Stimulated activated naive B cell treated with anti-CD40 and anti-IgM and Interleukin-4, amounts not matched to agents 10 μg/mL and 1 μg/mL and 100 μg/mL, for 72 hours (primary cell): ENCODE measurements at regions not wholly inside any gene's neighbourhood (a gene's known extent, or its start where the extent isn't known, plus 50 kb on each side); places are given as distances from the start of the nearest gene placed in this dataset.

ENCODE experiments used
- ATAC-seq, 2 donors: fragments of 150-1000 bp; cut with Tn5 transposase; replicated peaks; 2 replicates each; pipeline ENCODE4 v1.10.0; 2021; ENCODE audit warnings: moderate library complexity in 1 of 2
- DNase-seq: peaks from one replicate; pipeline ENCODE4 v3.0.0; 2021
- H3K27ac Mint-ChIP-seq: one replicate; pipeline ENCODE4 v1.8.0; 2022; ENCODE audit warnings: mild to moderate bottlenecking, mixed read lengths
- H3K27me3 Mint-ChIP-seq, 2 donors: one replicate each; pipeline ENCODE4 v1.8.0; 2022; ENCODE audit warnings: mixed read lengths in 2 of 2
- H3K36me3 Mint-ChIP-seq, 2 donors: one replicate each; pipeline ENCODE4 v1.8.0; 2022; ENCODE audit warnings: mixed read lengths in 2 of 2, mild to moderate bottlenecking in 1 of 2
- H3K4me1 Mint-ChIP-seq, 2 donors: one replicate each; pipeline ENCODE4 v1.8.0; 2022; ENCODE audit warnings: mixed read lengths in 2 of 2, mild to moderate bottlenecking in 1 of 2
- H3K4me3 Mint-ChIP-seq, 2 donors: one replicate each; pipeline ENCODE4 v1.8.0; 2022; ENCODE audit warnings: mild to moderate bottlenecking in 2 of 2, mixed read lengths in 2 of 2, moderate library complexity in 1 of 2
- H3K9me3 Mint-ChIP-seq, 2 donors: one replicate each; pipeline ENCODE4 v1.8.0; 2022; ENCODE audit warnings: mixed read lengths in 2 of 2, mild to moderate bottlenecking in 1 of 2

DNA sequence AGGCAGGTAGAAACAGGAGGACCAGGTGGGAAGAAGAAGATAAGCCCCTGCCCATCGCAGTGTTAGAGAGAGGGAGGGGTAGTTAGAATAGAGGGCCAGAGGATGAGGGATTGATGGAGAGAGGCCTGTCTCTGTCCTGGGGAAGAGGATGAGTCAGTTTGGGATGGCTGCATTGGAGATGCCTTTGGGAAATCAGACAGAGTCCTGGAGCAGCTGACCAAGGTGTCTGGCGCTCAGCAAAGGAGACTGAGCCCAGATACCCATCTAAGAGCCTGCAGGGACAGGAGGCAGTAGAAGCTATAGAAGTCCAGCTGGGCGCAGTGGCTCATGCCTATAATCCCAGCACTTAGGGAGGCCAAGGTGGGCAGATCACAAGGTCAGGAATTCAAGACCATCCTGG lies 177.8 kb upstream of the HAAO start:
- Mint-ChIP-seq H3K9me3 (no peaks in the 10 kb centered on the region), H3K4me1 (peaks cover 9 to 21% of the 10 kb centered on the region in 2 donors), H3K27me3 (peaks cover 6 to 8% of the 10 kb centered on the region in 2 donors), H3K4me3 (no peak overlapping the region), H3K27ac (no peak overlapping the region), H3K36me3 (no peaks in the 10 kb centered on the region)
- ATAC-seq = no peak
- DNase-seq = no peak

DNA sequence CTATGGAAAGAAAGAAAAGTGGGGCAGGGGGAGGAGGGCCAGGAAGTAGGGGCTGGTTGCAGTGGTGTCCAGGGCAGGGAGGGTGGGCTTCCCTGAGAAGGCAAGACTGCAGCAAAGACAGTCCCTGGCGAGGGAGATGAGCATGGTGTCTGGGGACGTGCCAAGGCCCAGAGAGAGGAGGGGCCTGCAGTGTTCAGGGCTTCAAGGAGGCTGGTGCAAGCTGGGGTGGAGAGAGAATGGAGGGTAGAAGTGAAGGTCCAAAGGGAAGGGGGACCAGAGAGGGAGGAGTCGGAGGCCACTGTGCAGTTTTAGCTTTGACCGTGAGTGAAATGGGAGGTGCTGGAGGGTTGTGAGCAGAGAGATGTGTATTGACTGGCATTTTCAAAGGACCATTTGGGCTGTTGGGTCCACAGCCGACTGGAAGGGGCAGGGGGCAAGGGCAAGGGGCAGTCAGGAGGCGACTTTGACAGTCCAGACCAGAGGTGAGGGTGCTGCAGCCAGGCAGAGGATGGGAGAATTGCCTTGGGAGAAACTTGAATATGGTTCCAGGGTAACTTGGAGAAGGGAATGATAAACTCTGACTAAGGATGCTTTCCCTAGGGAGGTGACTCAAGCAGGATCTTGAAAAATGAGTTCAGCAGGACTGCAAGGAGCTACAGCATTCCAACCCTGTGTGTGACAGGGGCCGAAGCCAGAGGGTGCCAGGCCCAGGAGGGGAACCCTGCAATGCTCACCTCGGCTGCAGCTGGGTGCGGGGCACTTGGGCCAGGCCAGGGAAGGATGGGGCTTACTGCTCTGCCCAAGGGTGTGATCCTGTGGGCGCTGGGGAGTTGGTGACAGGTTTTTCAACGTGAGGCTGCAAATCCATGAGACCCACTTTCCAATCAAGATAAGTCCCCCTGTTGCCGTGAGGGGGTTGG lies 177.1 kb upstream of the HAAO start:
- Mint-ChIP-seq H3K9me3 (no peaks in the 10 kb centered on the region), H3K27me3 (peaks cover 5 to 7% of the 10 kb centered on the region in 2 donors), H3K36me3 (no peaks in the 10 kb centered on the region), H3K4me3 (no peak overlapping the region), H3K4me1 (peaks cover 11 to 18% of the 10 kb centered on the region in 2 donors), H3K27ac (no peak overlapping the region)
- ATAC-seq (no peak), DNase-seq (no peak)

DNA sequence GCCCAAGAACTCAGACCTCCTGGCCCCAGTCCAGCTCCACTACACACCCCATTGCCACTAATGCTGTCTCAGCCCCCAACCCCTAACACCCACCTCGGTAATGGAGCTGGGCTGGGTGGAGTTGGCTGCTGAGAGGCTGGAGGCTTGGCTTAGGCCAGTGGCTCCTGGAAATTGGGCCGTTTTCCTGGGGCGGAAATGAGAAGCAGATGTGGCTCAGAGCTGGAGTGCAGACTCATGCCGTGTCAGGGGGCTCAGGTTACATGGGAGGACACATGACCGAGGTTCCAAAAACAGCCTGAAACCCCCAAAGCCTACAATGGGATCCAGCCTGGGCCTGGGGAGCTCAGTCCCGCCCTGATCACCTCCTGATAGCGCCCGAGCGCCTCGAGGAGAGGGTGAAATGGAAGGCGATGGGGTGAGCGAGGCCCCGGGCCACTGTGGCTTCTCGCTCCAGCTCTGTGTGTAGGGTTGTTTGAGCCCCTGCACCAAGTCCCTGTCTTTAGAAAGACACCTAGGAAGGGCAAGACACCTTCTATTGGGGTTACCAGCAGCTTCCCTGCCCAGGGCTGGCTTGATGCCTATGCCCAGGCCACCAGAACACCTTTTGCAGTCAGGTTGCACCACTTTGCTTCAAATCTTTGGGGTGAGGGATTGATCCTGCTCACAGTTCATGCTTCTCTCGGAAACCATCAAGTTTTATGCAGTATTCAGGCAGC lies 175.7 kb upstream of the HAAO start:
- no peak overlapping the region for H3K27ac Mint-ChIP-seq
- H3K4me3 Mint-ChIP-seq = no peak overlapping the region
- peaks cover 6 to 16% of the 10 kb centered on the region in 2 donors for H3K4me1 Mint-ChIP-seq
- no peak for DNase-seq
- peaks cover 0 to 4% of the 10 kb centered on the region in 2 donors for H3K27me3 Mint-ChIP-seq
- no peak for ATAC-seq
- H3K9me3 Mint-ChIP-seq = no peaks in the 10 kb centered on the region
- H3K36me3 Mint-ChIP-seq = no peaks in the 10 kb centered on the region

DNA sequence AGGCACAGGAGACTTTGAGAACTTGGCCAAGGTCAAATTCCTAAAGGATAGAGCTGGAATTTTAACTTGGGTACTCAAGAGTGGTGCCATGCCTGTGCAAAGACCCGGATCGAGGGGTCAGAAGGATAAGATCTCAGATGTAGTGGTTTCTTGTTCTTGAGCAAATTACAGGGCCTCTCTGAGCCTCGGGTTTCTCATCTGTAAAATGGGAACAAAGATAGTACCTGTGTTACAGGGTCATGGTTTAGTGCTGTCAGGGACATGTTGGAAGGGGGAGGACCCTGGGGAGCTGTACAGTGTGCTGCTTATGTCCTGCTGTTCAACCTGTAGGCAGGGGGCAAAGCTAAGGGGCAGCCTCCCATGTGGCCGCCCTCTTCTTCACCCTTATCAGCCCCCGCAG lies 173.5 kb upstream of the HAAO start:
- Mint-ChIP-seq H3K27ac (no peak overlapping the region), H3K36me3 (no peaks in the 10 kb centered on the region), H3K27me3 (peaks cover 0 to 7% of the 10 kb centered on the region in 2 donors), H3K4me3 (no peak overlapping the region), H3K9me3 (no peaks in the 10 kb centered on the region), H3K4me1 (peaks cover 19 to 32% of the 10 kb centered on the region in 2 donors)
- ATAC-seq (no peak), DNase-seq (no peak)

DNA sequence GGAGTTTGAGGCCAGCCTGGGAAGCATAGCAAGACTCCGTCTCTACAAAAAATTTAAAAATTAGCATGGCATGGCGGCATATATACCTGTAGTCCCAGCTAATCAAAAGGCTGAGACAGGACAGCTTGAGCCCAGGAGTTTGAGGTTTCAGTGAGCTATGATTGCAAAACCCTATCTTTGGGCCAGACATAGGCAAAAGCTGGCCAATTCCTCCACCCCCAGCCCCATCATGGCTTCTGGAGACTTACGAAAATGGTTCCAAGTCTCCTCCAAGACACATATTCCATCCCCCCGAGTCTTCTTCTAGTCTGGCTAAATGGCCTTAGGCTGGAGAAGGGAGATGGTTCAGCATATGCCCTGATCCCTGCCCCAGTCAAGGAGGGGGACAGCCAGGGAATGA lies 172.8 kb upstream of the HAAO start:
- H3K4me3 Mint-ChIP-seq = no peak overlapping the region
- peaks cover 21 to 32% of the 10 kb centered on the region in 2 donors for H3K4me1 Mint-ChIP-seq
- no peak for DNase-seq
- H3K9me3 Mint-ChIP-seq = no peaks in the 10 kb centered on the region
- H3K27ac Mint-ChIP-seq = no peak overlapping the region
- peaks cover 0 to 7% of the 10 kb centered on the region in 2 donors for H3K27me3 Mint-ChIP-seq
- ATAC-seq = no peak
- no peaks in the 10 kb centered on the region for H3K36me3 Mint-ChIP-seq

DNA sequence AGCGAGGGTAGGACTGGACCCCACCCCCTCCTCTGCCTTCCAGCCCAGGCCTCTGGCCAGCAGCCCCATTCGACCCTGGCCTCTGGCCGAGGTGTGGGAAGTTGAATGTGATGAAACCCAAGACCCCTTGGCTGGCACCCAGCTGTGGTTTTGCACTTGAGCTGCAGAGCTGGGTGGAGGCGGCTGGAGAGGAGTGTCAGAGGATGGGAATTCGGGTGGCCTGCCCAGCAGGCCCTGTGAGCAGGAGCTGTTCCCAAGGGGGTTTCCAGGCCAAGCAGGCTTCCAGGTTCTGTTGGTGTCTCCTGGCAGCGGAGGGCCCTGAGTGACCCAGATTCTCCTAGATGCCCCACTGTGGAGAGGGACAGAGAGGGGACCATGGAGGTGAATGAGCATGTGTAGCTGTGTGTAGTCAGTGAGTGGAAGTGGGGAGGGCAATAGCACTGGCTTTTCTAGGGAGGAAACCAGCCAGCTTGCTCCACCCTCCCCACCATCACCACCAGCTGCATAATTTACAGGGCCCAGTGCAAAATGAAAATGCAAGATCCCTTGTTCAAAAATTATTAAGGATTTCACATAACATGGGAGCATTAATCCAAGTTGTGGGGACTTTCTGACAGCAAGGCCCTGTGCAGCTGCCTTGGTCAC lies 172.2 kb upstream of the HAAO start:
- Mint-ChIP-seq H3K9me3 (no peaks in the 10 kb centered on the region), H3K4me1 (peaks cover 21 to 33% of the 10 kb centered on the region in 2 donors), H3K27ac (no peak overlapping the region), H3K27me3 (peaks cover 0 to 7% of the 10 kb centered on the region in 2 donors), H3K4me3 (no peak overlapping the region), H3K36me3 (no peaks in the 10 kb centered on the region)
- no peak for DNase-seq
- no peak for ATAC-seq

DNA sequence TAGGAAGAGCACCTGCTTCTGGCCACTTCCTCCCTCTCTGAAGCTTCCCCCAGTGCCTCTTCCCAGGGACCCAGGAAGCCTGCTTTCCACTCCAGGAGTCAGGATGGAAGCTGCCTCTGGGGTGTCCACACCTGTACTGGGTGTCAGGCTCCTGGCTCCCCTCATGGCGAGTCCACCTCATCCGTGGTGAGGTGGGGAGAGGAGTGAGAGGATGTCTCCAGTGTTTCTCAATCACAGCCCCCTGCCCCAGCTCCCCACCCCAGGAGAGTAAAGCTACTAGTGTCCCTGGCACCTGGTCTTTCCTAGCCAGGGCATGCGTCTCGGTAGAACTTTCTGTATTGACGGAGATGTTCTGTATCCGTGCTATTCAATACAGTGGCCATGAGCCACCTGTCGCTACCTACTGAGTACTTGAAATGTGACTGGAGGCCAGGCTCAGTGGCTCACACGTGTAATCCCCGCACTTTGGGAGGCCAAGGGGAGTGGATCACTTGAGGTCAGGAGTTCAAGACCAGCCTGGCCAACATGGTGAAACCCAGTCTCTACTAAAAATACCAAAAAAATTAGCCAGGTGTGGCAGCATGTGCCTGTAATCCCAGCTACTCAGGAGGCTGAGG lies 171.2 kb upstream of the HAAO start:
- H3K27me3 Mint-ChIP-seq = peaks cover 0 to 4% of the 10 kb centered on the region in 2 donors
- H3K36me3 Mint-ChIP-seq = no peaks in the 10 kb centered on the region
- ATAC-seq (no peak), DNase-seq (no peak)
- H3K9me3 Mint-ChIP-seq = no peaks in the 10 kb centered on the region
- no peak overlapping the region for H3K4me3 Mint-ChIP-seq
- H3K4me1 Mint-ChIP-seq = peaks cover 24 to 39% of the 10 kb centered on the region in 2 donors
- H3K27ac Mint-ChIP-seq = no peak overlapping the region

DNA sequence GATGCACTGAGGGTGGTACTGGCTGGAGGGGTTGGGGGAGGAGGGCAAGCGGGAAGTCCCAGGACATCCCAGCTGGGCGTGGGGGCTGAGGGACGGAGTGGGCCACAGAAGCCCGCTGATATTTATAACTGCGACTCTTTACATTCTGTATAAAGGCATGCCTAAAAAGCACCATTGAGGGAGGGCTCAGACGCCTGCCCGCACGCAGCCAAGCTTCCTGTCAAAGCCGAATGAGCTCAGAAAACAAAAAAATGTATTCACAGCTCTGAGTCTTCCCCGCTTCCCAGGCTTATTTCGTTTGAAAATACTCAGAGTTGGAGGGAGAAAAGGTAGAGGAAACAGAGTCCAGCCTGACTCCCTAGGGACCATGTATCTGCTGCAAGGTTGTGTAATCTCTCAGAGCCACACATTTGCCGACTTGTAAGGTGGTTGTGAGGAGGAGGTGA lies 170.1 kb upstream of the HAAO start:
- Mint-ChIP-seq H3K27ac (no peak overlapping the region), H3K4me1 (peaks cover 27 to 39% of the 10 kb centered on the region in 2 donors), H3K36me3 (no peaks in the 10 kb centered on the region), H3K9me3 (no peaks in the 10 kb centered on the region), H3K4me3 (peak overlapping the region in 1 of 2 donors; percentile 10), H3K27me3 (peaks cover 0 to 4% of the 10 kb centered on the region in 2 donors)
- ATAC-seq (peak; percentile 66 to 70), DNase-seq (no peak)

DNA sequence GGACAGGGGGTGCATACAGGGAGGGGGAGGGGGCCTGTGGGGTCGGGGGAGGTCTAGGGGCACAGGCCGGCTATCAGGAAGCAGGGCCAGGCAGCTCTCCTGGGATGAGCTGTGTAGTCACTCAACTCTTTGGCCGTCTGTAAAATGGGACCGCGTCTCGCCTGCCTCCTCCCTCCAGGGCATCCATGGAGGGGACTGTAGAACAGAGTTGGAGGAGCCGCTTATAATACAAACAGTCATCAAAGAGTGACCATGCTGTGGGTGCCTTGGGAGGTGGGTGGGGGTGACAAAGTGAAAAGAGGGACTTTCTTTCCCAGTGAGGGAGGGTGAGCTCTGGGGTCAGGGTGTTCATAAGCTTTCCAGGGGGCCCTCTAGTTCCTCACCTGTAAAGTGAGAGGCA lies 169.6 kb upstream of the HAAO start:
- H3K27ac Mint-ChIP-seq = no peak overlapping the region
- ATAC-seq = peak; percentile 17 to 18
- DNase-seq = no peak
- H3K36me3 Mint-ChIP-seq = no peaks in the 10 kb centered on the region
- H3K27me3 Mint-ChIP-seq = peaks cover 0 to 4% of the 10 kb centered on the region in 2 donors
- H3K9me3 Mint-ChIP-seq = no peaks in the 10 kb centered on the region
- H3K4me1 Mint-ChIP-seq = peaks cover 27 to 39% of the 10 kb centered on the region in 2 donors
- no peak overlapping the region for H3K4me3 Mint-ChIP-seq

DNA sequence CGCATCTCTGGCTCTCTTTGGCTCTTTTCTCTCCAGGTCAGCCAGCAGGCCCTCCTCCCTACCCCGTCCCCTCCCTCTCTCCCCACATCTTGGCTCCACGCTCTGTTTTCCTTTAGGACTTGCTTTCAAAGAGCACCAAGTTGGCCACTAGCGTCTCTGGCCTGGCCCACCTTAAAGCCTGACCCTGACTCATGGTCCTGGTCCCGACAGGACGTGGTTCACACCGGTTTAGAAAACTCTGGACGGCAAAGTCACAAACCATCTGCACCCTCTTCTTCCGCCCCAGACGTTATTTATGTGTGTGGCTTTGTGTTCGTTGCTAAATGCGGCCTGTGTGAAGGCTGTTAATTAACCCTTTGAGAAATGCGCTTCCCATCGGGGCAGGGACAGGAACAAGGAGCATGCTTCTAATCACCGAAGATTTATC lies 169.0 kb upstream of the HAAO start:
- ATAC-seq = no peak
- Mint-ChIP-seq H3K9me3 (peaks cover 0 to 1% of the 10 kb centered on the region in 2 donors), H3K36me3 (no peaks in the 10 kb centered on the region), H3K27ac (peak overlapping the region; percentile 56), H3K27me3 (peaks cover 0 to 4% of the 10 kb centered on the region in 2 donors), H3K4me3 (peak overlapping the region; percentile 26 to 67), H3K4me1 (peaks cover 29 to 42% of the 10 kb centered on the region in 2 donors)
- DNase-seq = no peak

DNA sequence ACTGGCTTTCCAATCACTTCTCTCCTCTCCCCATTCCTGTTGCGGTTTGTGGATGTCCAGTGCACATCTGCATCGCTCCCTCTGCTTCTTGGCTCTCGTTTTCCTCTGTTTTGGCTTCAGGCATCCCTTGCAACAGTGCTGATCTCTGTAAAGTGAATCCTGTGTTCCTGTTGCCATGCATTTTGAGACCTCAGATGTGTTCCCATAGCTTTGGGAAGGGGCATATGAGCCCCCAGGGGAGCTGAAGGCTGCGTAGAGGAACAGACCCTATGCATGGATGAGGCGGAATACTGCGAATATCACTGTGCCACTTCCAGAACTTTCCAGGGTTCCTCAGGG lies 168.4 kb upstream of the HAAO start:
- no peak overlapping the region for H3K4me3 Mint-ChIP-seq
- no peak overlapping the region for H3K27ac Mint-ChIP-seq
- peaks cover 32 to 44% of the 10 kb centered on the region in 2 donors for H3K4me1 Mint-ChIP-seq
- no peak for DNase-seq
- H3K36me3 Mint-ChIP-seq = no peaks in the 10 kb centered on the region
- peaks cover 0 to 3% of the 10 kb centered on the region in 2 donors for H3K9me3 Mint-ChIP-seq
- peaks cover 0 to 4% of the 10 kb centered on the region in 2 donors for H3K27me3 Mint-ChIP-seq
- no peak for ATAC-seq

DNA sequence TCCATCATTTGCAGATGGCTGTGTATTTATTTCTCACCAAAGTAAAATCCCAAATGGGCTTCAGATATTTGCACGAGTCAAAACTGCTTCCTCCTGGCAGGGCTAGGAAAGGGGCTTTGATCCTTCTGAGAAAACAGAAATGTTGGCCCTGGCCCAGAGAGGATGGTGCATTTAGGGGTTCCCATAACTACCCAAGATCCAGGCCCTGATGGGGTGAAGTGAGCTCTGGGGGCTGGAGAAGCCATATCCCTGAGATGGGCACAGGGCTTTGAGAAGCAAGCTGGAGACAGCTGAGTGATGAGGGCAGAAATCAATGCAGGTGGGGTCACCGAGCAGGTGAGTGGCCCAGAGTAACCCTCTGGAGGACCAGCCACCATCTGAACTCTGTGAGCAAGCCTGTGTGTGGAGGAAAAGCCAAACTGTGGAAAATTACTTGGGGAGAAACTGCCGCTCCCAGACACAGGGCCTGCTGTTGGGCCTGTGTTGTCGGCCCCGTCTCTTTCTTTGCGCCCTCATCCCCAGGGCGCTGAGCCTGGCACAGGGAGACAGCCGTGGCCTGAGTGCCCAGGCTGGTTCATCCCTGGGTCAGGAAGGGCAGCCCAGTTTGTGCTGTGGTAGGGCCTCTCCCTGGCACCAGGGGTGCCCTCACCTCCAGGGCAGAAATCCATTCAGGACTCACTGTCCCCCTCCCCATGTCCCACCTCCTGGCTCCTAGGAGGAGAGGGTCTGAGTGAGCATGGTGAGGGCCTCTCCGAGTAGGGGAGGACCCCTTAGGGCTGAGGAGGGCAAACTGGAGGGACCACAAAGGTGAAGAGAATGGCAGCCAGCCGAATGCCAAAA lies 167.8 kb upstream of the HAAO start:
- Mint-ChIP-seq H3K27ac (no peak overlapping the region), H3K36me3 (no peaks in the 10 kb centered on the region), H3K4me1 (peaks cover 33 to 44% of the 10 kb centered on the region in 2 donors), H3K4me3 (no peak overlapping the region), H3K27me3 (peaks cover 0 to 4% of the 10 kb centered on the region in 2 donors), H3K9me3 (peaks cover 0 to 3% of the 10 kb centered on the region in 2 donors)
- no peak for DNase-seq
- ATAC-seq = no peak

DNA sequence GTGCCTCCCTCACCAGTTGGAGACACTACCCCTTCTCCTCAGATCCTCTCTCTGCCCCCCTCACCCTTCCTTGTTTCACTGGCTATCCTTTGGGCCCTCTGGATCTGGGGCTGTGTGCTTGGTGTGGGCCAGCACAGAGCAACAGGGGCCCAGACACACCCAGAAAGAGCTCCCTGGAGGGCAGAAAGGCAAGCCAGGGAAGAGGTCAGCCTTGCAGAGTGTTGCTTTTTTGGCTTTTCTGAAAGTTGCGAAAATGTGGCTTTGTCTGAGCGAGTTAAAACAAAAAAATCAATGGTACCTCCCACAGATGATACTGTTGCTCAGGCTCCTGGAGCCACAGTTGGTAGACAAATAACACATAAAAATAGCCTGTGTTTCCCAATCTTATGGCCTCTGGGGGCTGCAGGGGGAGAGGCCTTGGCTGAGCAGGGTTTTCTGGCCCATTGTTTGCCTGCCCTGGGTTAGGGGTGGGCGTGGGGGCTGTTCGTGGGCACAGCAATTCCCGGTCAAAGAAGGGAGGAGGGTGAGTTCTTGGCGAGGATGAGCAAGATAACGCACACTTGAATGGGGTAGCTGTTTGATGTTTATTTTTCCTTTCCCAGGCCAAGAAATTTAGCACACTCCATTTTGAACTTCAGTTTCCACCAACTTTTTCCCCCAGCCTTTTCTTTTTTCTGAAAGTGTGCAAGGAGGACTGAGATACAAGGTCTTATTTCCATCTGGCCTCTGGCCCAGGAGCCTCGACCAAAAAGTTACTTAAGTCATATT lies 167.0 kb upstream of the HAAO start:
- no peaks in the 10 kb centered on the region for H3K36me3 Mint-ChIP-seq
- H3K4me3 Mint-ChIP-seq = no peak overlapping the region
- H3K9me3 Mint-ChIP-seq = peaks cover 0 to 3% of the 10 kb centered on the region in 2 donors
- ATAC-seq (no peak), DNase-seq (no peak)
- H3K27me3 Mint-ChIP-seq = peaks cover 0 to 4% of the 10 kb centered on the region in 2 donors
- peaks cover 31 to 40% of the 10 kb centered on the region in 2 donors for H3K4me1 Mint-ChIP-seq
- H3K27ac Mint-ChIP-seq = peak overlapping the region; percentile 72
